ENCODE measurements at regions not wholly inside any gene's neighbourhood (a gene's known extent, or its start where the extent isn't known, plus 50 kb on each side); places are given as distances from the start of the nearest gene placed in this dataset.

DNA sequence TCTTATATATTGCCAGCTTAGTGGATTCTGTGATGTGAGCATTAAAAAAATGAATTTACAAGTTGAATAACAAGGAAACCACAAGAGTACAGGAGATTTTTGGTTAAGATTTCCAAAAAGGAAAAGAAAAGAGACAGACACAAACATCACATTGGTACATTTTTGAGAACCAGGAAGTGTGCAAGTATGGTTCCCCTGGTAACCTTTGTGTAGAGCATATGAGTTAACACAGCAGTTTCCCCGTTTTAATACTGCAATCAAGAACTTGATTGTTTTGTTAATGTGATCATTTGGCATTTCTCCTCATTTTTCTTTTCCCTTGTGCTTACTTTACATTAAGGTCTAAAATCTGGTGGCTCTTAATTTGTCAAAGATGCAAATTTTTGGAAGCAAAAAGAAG, 490.4 kb upstream of the ATP2B1 start:
- TF ChIP-seq POLR2A (IDR thresholded peaks at IDR 0.05): no peak
- TF ChIP-seq POLR2AphosphoS5 (IDR thresholded peaks at IDR 0.05): no peak
- TF ChIP-seq, protein P1, sequence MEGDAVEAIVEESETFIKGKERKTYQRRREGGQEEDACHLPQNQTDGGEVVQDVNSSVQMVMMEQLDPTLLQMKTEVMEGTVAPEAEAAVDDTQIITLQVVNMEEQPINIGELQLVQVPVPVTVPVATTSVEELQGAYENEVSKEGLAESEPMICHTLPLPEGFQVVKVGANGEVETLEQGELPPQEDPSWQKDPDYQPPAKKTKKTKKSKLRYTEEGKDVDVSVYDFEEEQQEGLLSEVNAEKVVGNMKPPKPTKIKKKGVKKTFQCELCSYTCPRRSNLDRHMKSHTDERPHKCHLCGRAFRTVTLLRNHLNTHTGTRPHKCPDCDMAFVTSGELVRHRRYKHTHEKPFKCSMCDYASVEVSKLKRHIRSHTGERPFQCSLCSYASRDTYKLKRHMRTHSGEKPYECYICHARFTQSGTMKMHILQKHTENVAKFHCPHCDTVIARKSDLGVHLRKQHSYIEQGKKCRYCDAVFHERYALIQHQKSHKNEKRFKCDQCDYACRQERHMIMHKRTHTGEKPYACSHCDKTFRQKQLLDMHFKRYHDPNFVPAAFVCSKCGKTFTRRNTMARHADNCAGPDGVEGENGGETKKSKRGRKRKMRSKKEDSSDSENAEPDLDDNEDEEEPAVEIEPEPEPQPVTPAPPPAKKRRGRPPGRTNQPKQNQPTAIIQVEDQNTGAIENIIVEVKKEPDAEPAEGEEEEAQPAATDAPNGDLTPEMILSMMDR (IDR thresholded peaks at IDR 0.05): no peak
